OCI-LY1 (cell line): ENCODE measurements at regions not wholly inside any gene's neighbourhood (a gene's known extent, or its start where the extent isn't known, plus 50 kb on each side); places are given as distances from the start of the nearest gene placed in this dataset.
"Not testable (repeated sequence)": the region's sequence is repeated elsewhere in the genome, so short reads cannot be mapped to it uniquely, and the experiment has no call there.

Source experiments
- H2AFZ ChIP-seq: fragments of 200-600 bp; sonication (generic), shearing (Covaris generic); 2 replicates; pipeline ENCODE4 v1.6.0; 2014; ENCODE audit warnings: antibody characterized with exemption, mild to moderate bottlenecking, low read length
- H3F3A ChIP-seq: fragments of 200-600 bp; sonication (generic), shearing (Covaris generic); 2 replicates; pipeline ENCODE4 v1.6.0; 2014; ENCODE audit warnings: mild to moderate bottlenecking, antibody characterized with exemption, low read length, moderate library complexity; ENCODE audit not compliant: insufficient read depth
- H3K27ac ChIP-seq: fragments of 200-600 bp; sonication (generic); 2 replicates; pipeline ENCODE4 v1.5.1; 2014; ENCODE audit warnings: low read length, mixed run types, mild to moderate bottlenecking, low read depth; ENCODE audit not compliant: poor library complexity, severe bottlenecking
- H3K27me3 ChIP-seq: fragments of 200-600 bp; sonication (generic); 2 replicates; pipeline ENCODE4 v1.6.0; 2014; ENCODE audit warnings: antibody characterized with exemption, mild to moderate bottlenecking, low read length, moderate library complexity; ENCODE audit not compliant: insufficient read depth
- H3K36me3 ChIP-seq: fragments of 200-600 bp; sonication (generic); 2 replicates; pipeline ENCODE4 v1.6.1; 2014; ENCODE audit warnings: mild to moderate bottlenecking, antibody characterized with exemption, low read length, moderate library complexity, mixed read lengths; ENCODE audit not compliant: insufficient read depth
- H3K4me1 ChIP-seq: fragments of 200-600 bp; sonication (generic); 2 replicates; pipeline ENCODE4 v1.5.1; 2014; ENCODE audit warnings: mild to moderate bottlenecking, low read length, moderate library complexity; ENCODE audit not compliant: insufficient read depth, severe bottlenecking
- H3K4me2 ChIP-seq: fragments of 200-600 bp; sonication (generic), shearing (Covaris generic); 2 replicates; pipeline ENCODE4 v1.6.1; 2014; ENCODE audit warnings: low read length
- H3K4me3 ChIP-seq: fragments of 200-600 bp; sonication (generic); 2 replicates; pipeline ENCODE4 v1.5.1; 2014; ENCODE audit warnings: low read length, low read depth, mild to moderate bottlenecking, mixed read lengths; ENCODE audit not compliant: poor library complexity, severe bottlenecking
- H3K79me2 ChIP-seq: fragments of 200-600 bp; shearing (Covaris generic); 2 replicates; pipeline ENCODE4 v1.6.1; 2016; ENCODE audit warnings: mixed run types, low read length, mixed read lengths; ENCODE audit not compliant: insufficient read depth
- H3K9ac ChIP-seq: fragments of 200-600 bp; sonication (generic), shearing (Covaris generic); 2 replicates; pipeline ENCODE4 v1.6.1; 2014; ENCODE audit warnings: mild to moderate bottlenecking, low read length, mixed read lengths
- H3K9me2 ChIP-seq: fragments of 200-600 bp; sonication (generic), shearing (Covaris generic); 2 replicates; pipeline ENCODE4 v1.6.1; 2014; ENCODE audit warnings: low read depth, mild to moderate bottlenecking, low read length, mixed read lengths
- H3K9me3 ChIP-seq: fragments of 200-600 bp; shearing (Covaris generic); 2 replicates; pipeline ENCODE4 v1.6.1; 2014; ENCODE audit warnings: low read length, mixed read lengths
- H4K20me1 ChIP-seq: fragments of 200-600 bp; sonication (generic), shearing (Covaris generic); 2 replicates; pipeline ENCODE4 v1.6.0; 2016; ENCODE audit warnings: mild to moderate bottlenecking, low read length; ENCODE audit not compliant: insufficient read depth
- EZH2 ChIP-seq: fragments of 200-600 bp; sonication (generic), shearing (Covaris generic); IDR thresholded peaks from 2 replicates; pipeline ENCODE4 v1.8.0; 2017; ENCODE audit warnings: borderline replicate concordance, mixed run types, mild to moderate bottlenecking, antibody characterized with exemption, low read length, moderate library complexity, mixed read lengths
- TF ChIP-seq, protein P1 (sequence below): fragments of 200-600 bp; sonication (generic), shearing (Covaris generic); IDR thresholded peaks from 2 replicates; pipeline ENCODE4 v1.5.1; 2017; ENCODE audit warnings: mild to moderate bottlenecking, antibody characterized with exemption, low read length, moderate library complexity, mixed read lengths

DNA sequence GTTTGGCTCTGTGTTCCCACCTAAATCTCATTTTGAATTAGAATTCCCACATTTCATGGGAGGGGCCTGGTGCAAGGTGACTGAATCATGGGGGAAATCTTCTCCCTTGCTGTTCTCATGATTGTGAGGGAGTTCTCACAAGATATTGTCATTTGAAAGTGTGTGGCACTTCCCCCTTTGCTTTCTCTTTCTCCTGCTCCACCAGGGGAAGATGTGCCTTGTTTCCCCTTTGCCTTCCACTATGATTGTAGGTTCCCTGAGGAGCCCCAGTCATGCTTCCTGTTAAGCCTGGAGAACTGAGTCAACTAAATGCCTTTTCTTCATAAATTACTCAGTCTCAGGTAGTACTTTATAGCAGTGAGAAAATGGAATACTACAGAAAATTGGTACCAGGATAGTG, 157.2 kb upstream of the TPRG1 start:
- H3K27me3 ChIP-seq = no peaks in the 10 kb centered on the region
- no peak overlapping the region for H3K9ac ChIP-seq
- H3K4me1 ChIP-seq = no peaks in the 10 kb centered on the region
- no peak overlapping the region for H3K4me3 ChIP-seq
- H3K36me3 ChIP-seq = no peaks in the 10 kb centered on the region
- H4K20me1 ChIP-seq = no peaks in the 10 kb centered on the region
- no peak overlapping the region for H3K27ac ChIP-seq
- H3K9me3 ChIP-seq = no peaks in the 10 kb centered on the region
- no peaks in the 10 kb centered on the region for H3K79me2 ChIP-seq
- no peak for TF ChIP-seq EZH2
- TF ChIP-seq, protein P1, sequence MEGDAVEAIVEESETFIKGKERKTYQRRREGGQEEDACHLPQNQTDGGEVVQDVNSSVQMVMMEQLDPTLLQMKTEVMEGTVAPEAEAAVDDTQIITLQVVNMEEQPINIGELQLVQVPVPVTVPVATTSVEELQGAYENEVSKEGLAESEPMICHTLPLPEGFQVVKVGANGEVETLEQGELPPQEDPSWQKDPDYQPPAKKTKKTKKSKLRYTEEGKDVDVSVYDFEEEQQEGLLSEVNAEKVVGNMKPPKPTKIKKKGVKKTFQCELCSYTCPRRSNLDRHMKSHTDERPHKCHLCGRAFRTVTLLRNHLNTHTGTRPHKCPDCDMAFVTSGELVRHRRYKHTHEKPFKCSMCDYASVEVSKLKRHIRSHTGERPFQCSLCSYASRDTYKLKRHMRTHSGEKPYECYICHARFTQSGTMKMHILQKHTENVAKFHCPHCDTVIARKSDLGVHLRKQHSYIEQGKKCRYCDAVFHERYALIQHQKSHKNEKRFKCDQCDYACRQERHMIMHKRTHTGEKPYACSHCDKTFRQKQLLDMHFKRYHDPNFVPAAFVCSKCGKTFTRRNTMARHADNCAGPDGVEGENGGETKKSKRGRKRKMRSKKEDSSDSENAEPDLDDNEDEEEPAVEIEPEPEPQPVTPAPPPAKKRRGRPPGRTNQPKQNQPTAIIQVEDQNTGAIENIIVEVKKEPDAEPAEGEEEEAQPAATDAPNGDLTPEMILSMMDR = no peak
- no peak overlapping the region for H2AFZ ChIP-seq
- H3F3A ChIP-seq = no peaks in the 10 kb centered on the region
- no peaks in the 10 kb centered on the region for H3K9me2 ChIP-seq
- no peak overlapping the region for H3K4me2 ChIP-seq

DNA sequence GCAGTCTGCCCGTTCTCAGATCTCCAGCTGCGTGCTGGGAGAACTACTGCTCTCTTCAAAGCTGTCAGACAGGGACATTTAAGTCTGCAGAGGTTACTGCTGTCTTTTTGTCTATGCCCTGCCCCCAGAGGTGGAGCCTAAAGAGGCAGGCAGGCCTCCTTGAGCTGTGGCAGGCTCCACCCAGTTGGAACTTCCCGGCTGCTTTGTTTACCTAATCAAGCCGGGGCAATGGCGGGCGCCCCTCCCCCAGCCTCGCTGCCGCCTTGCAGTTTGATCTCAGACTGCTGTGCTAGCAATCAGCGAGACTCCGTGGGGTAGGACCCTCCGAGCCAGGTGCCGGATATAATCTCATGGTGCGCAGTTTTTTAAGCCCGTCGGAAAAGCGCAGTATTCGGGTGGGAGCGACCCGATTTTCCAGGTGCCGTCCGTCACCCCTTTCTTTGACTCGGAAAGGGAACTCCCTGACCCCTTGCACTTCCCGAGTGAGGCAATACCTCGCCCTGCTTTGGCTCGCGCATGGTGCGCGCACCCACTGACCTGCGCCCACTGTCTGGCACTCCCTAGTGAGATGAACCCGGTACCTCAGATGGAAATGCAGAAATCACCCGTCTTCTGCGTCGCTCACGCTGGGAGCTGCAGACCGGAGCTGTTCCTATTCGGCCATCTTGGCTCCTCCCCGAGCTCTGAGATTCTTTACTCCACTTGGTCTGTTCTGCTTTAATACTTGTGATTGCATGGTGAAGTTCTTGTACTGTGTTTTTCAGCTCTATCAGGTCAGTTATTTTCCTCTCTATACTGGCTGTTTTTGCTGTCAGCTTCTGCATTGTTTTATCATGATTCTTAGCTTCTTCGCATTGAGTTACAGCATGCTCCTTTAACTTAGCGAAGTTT, 148.9 kb upstream of the TPRG1 start:
- H4K20me1 ChIP-seq, H3K27ac ChIP-seq, H3K4me2 ChIP-seq, H3K36me3 ChIP-seq, H3K9ac ChIP-seq, H3K9me2 ChIP-seq, H3F3A ChIP-seq, H2AFZ ChIP-seq, H3K9me3 ChIP-seq, H3K4me1 ChIP-seq, H3K79me2 ChIP-seq, H3K4me3 ChIP-seq, H3K27me3 ChIP-seq: not testable (repeated sequence)

DNA sequence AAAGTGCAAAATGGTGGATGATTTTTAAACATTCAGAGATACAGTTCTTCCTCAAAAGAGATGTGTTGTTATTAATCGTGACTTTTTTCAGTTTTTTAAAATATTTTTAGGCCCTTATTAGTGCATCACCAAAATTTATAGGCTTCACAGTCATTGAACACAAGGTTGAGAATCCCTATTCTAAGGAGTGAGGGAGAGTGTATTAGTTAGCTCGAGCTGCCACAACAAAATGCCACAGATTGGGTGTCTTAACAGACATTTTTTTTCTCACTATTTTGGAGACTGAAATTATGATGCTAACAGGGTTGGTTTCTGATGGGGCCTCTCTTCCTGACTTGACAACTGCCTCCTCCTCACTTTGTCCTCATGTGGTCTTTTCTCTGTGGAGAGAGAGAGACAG, 145.9 kb upstream of the TPRG1 start:
- H3K27me3 ChIP-seq = 0 out of 2 replicates have a peak, but pooled peaks cover 6% of the 10 kb centered on the region
- H3K36me3 ChIP-seq = no peaks in the 10 kb centered on the region
- no peaks in the 10 kb centered on the region for H3F3A ChIP-seq
- no peak overlapping the region for H3K4me2 ChIP-seq
- H2AFZ ChIP-seq = no peak overlapping the region
- no peaks in the 10 kb centered on the region for H3K9me2 ChIP-seq
- no peaks in the 10 kb centered on the region for H3K9me3 ChIP-seq
- no peaks in the 10 kb centered on the region for H3K79me2 ChIP-seq
- no peaks in the 10 kb centered on the region for H3K4me1 ChIP-seq
- TF ChIP-seq, protein P1 = no peak
- TF ChIP-seq EZH2 = no peak
- no peak overlapping the region for H3K9ac ChIP-seq
- H3K27ac ChIP-seq = no peak overlapping the region
- H4K20me1 ChIP-seq = no peaks in the 10 kb centered on the region
- no peak overlapping the region for H3K4me3 ChIP-seq

DNA sequence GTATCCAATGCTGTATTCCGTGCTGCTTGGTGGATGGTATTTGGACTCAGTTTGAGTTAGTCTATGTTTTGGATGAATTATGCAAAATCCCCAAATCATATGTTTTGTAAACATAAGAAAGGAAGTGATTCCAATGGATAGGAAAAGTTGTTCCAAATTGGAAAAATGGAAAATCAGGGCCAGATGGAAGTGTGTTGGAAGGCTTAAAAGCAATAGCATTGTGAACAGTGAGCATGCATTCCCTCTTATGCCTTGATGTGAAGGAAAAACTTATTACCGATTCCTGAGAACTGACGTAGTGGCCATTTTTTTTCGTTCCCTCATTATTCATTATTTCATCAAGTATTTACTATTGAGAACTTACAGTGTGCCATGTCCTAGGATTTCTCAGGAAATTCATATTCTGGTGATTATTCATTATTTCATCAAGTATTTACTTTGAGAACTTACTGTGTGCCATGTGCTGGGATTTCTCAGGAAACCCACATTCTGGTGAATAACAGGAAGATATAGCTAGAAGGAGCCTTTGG, 144.1 kb upstream of the TPRG1 start:
- no peak overlapping the region for H3K9ac ChIP-seq
- TF ChIP-seq, protein P1 = no peak
- no peak for TF ChIP-seq EZH2
- no peaks in the 10 kb centered on the region for H3K9me2 ChIP-seq
- no peak overlapping the region for H3K4me2 ChIP-seq
- no peaks in the 10 kb centered on the region for H3K4me1 ChIP-seq
- no peaks in the 10 kb centered on the region for H3F3A ChIP-seq
- 0 out of 2 replicates have a peak, but pooled peaks cover 6% of the 10 kb centered on the region for H3K27me3 ChIP-seq
- no peak overlapping the region for H2AFZ ChIP-seq
- no peak overlapping the region for H3K27ac ChIP-seq
- no peak overlapping the region for H3K4me3 ChIP-seq
- H3K36me3 ChIP-seq = no peaks in the 10 kb centered on the region
- no peaks in the 10 kb centered on the region for H4K20me1 ChIP-seq
- H3K79me2 ChIP-seq = no peaks in the 10 kb centered on the region
- H3K9me3 ChIP-seq = no peaks in the 10 kb centered on the region
